ENCODE measurements at regions not wholly inside any gene's neighbourhood (a gene's known extent, or its start where the extent isn't known, plus 50 kb on each side); places are given as distances from the start of the nearest gene placed in this dataset.

- in situ Hi-C loops (cut with MboI; ENCODE audit: low sequenced_read_pairs, unreplicated experiment): no loop called here
- no peak for TF ChIP-seq CTCF (IDR thresholded peaks at IDR 0.05; ENCODE audit: borderline replicate concordance, control extremely low read depth, extremely low read depth, insufficient read depth, missing control alignments)
- no peak for DNase-seq (ENCODE audit: low spot score)
Measured at GRCh38 chrX:125395626-125396025, 76.0 kb downstream of the TEX13C start.

- DNase-seq (ENCODE audit: low spot score): no peak
- in situ Hi-C loops (cut with MboI; ENCODE audit: low sequenced_read_pairs, unreplicated experiment): no loop called here
- no peak for TF ChIP-seq CTCF (IDR thresholded peaks at IDR 0.05; ENCODE audit: borderline replicate concordance, control extremely low read depth, extremely low read depth, insufficient read depth, missing control alignments)
Measured at GRCh38 chrX:125398959-125399440, 79.3 kb downstream of the TEX13C start.

- no peak for DNase-seq (ENCODE audit: low spot score)
Measured at GRCh38 chrX:125402807-125403206, 83.1 kb downstream of the TEX13C start.

GRCh38 chrX:125404667-125405160 lies 85.0 kb downstream of the TEX13C start:
- no peak for DNase-seq (ENCODE audit: low spot score)
- TF ChIP-seq CTCF (IDR thresholded peaks at IDR 0.05; ENCODE audit: borderline replicate concordance, control extremely low read depth, extremely low read depth, insufficient read depth, missing control alignments): no peak
- in situ Hi-C loops (cut with MboI; ENCODE audit: low sequenced_read_pairs, unreplicated experiment): no loop called here

More at GRCh38 chrX:125402807-125403206, 83.1 kb downstream of the TEX13C start:
- no peak for TF ChIP-seq CTCF (IDR thresholded peaks at IDR 0.05; ENCODE audit: borderline replicate concordance, control extremely low read depth, extremely low read depth, insufficient read depth, missing control alignments)
- in situ Hi-C loops (cut with MboI; ENCODE audit: low sequenced_read_pairs, unreplicated experiment): no loop called here

- in situ Hi-C loops (cut with MboI; ENCODE audit: low sequenced_read_pairs, unreplicated experiment): no loop called here
- DNase-seq (ENCODE audit: low spot score): no peak
- no peak for TF ChIP-seq CTCF (IDR thresholded peaks at IDR 0.05; ENCODE audit: borderline replicate concordance, control extremely low read depth, extremely low read depth, insufficient read depth, missing control alignments)
Measured at GRCh38 chrX:125405339-125405738, 85.7 kb downstream of the TEX13C start.

GRCh38 chrX:125407314-125407713 lies 87.6 kb downstream of the TEX13C start:
- in situ Hi-C loops (cut with MboI; ENCODE audit: low sequenced_read_pairs, unreplicated experiment): no loop called here
- DNase-seq (ENCODE audit: low spot score): no peak
- TF ChIP-seq CTCF (IDR thresholded peaks at IDR 0.05; ENCODE audit: borderline replicate concordance, control extremely low read depth, extremely low read depth, insufficient read depth, missing control alignments): no peak
